Naive thymus-derived CD4-positive, alpha-beta T cell (primary cell): ENCODE measurements at regions not wholly inside any gene's neighbourhood (a gene's known extent, or its start where the extent isn't known, plus 50 kb on each side); places are given as distances from the start of the nearest gene placed in this dataset.
"Not testable (repeated sequence)": the region's sequence is repeated elsewhere in the genome, so short reads cannot be mapped to it uniquely, and the experiment has no call there.

Experiments used
- ATAC-seq: fragments of 150-1000 bp; cut with Tn5 transposase; 2 replicates; pipeline ENCODE4 v1.10.0; 2021; ENCODE audit warnings: mild to moderate bottlenecking, moderate library complexity
- CTCF ChIA-PET: fragments of 350-600 bp; sonication (Branson Sonifier 250); formaldehyde crosslinking; loops from one replicate; lab custom pipeline; 2021; ENCODE audit warnings: antibody characterized with exemption; lab: Charles Lee
- POLR2A ChIA-PET: fragments of 350-600 bp; sonication (Branson Sonifier 250); formaldehyde crosslinking; loops from one replicate; lab custom pipeline; 2021; ENCODE audit warnings: antibody characterized with exemption, inconsistent platforms; lab: Charles Lee
- DNase-seq, 9 donors: peaks; one replicate each; pipeline versions ENCODE4 v3.0.0 to v3.0.0-alpha.2; 2020 to 2022; ENCODE audit warnings: mixed read lengths in 1 of 9
- H3K27ac ChIP-seq: one replicate; pipeline ENCODE4 v1.7.0; 2013; ENCODE audit warnings: mild to moderate bottlenecking, low read depth, low read length, moderate library complexity
- H3K27me3 ChIP-seq, 2 donors: one replicate each; pipeline ENCODE4 v1.7.0; 2013; ENCODE audit warnings: low read length in 2 of 2, mild to moderate bottlenecking in 2 of 2, moderate library complexity in 2 of 2; ENCODE audit not compliant: control insufficient read depth in 2 of 2, insufficient read depth in 2 of 2
- H3K36me3 ChIP-seq, 3 experiments: 1 replicate in 2 of 3; 2 replicates in 1 of 3; pipeline ENCODE4 v1.7.0; 2013; ENCODE audit warnings: low read length in 3 of 3, mild to moderate bottlenecking in 3 of 3, moderate library complexity in 1 of 3; ENCODE audit not compliant: insufficient read depth in 3 of 3, control insufficient read depth in 2 of 3
- H3K4me1 ChIP-seq, 2 donors: one replicate each; pipeline ENCODE4 v1.7.0; 2013; ENCODE audit warnings: low read length in 2 of 2, mild to moderate bottlenecking in 2 of 2, moderate library complexity in 1 of 2; ENCODE audit not compliant: control insufficient read depth in 2 of 2, insufficient read depth in 2 of 2
- H3K4me3 ChIP-seq: 2 replicates; pipeline ENCODE4 v1.7.0; 2013; ENCODE audit warnings: mild to moderate bottlenecking, low read length
- H3K9me3 ChIP-seq, 3 experiments: 1 replicate in 2 of 3; 2 replicates in 1 of 3; pipeline ENCODE4 v1.7.0; 2013; ENCODE audit warnings: low read length in 3 of 3; ENCODE audit not compliant: control insufficient read depth in 2 of 3
- H3K27ac Mint-ChIP-seq, 9 donors: one replicate each; pipeline ENCODE4 v1.8.0; 2020 to 2022; ENCODE audit warnings: mixed read lengths in 9 of 9, mild to moderate bottlenecking in 8 of 9, moderate library complexity in 5 of 9, inconsistent platforms in 2 of 9
- H3K27me3 Mint-ChIP-seq, 5 donors: one replicate each; pipeline ENCODE4 v1.8.0; 2021 to 2022; ENCODE audit warnings: mixed read lengths in 5 of 5, mild to moderate bottlenecking in 1 of 5
- H3K36me3 Mint-ChIP-seq, 5 donors: one replicate each; pipeline ENCODE4 v1.8.0; 2020 to 2022; ENCODE audit warnings: mixed read lengths in 5 of 5, mild to moderate bottlenecking in 3 of 5, inconsistent platforms in 1 of 5
- H3K4me1 Mint-ChIP-seq, 7 donors: one replicate each; pipeline ENCODE4 v1.8.0; 2020 to 2022; ENCODE audit warnings: mixed read lengths in 7 of 7, mild to moderate bottlenecking in 3 of 7, inconsistent platforms in 1 of 7
- H3K4me3 Mint-ChIP-seq, 10 donors: one replicate each; pipeline ENCODE4 v1.8.0; 2020 to 2022; ENCODE audit warnings: mild to moderate bottlenecking in 10 of 10, mixed read lengths in 10 of 10, moderate library complexity in 6 of 10, inconsistent platforms in 2 of 10
- H3K9me3 Mint-ChIP-seq, 11 donors: one replicate each; pipeline ENCODE4 v1.8.0; 2020 to 2022; ENCODE audit warnings: mixed read lengths in 11 of 11, mild to moderate bottlenecking in 4 of 11, inconsistent platforms in 1 of 11, moderate library complexity in 1 of 11
- intact Hi-C, 2 donors: fragments of 100-400 bp; cut with micrococcal nuclease; formaldehyde crosslinking; loops; one replicate each; pipeline ENCODE4 v1.15.1; 2023

- Mint-ChIP-seq H3K36me3 (no peaks in the 10 kb centered on the region), H3K4me3 (peak overlapping the region; percentile 69 to 89 (median 84)), H3K4me1 (peaks cover 12 to 42% (median 22%) of the 10 kb centered on the region in 7 donors), H3K27me3 (peaks cover 9 to 16% (median 12%) of the 10 kb centered on the region in 5 donors), H3K27ac (no peak overlapping the region), H3K9me3 (peaks cover 0 to 3% (median 0%) of the 10 kb centered on the region in 11 donors)
- Histone ChIP-seq H3K4me1 (peaks cover 14 to 23% of the 10 kb centered on the region in 2 donors), H3K27me3 (no peaks in the 10 kb centered on the region), H3K36me3 (no peaks in the 10 kb centered on the region), H3K9me3 (no peaks in the 10 kb centered on the region), H3K4me3 (peak overlapping the region; percentile 45), H3K27ac (no peak overlapping the region)
- DNase-seq (peak in 2 of 9 donors; percentile 7 to 42), ATAC-seq (no peak)
- POLR2A ChIA-PET, result interaction anchor here (0.5 to 1.1 kb wide), 2 partner anchors 640 to 658 kb away, joined by 3 to 4 read pairs; no protein-coding TSS in a partner anchor
- intact Hi-C loops, result no loop called here
- CTCF ChIA-PET, result no interaction called here
These were observed 120.8 kb downstream of the OR2B2 start for GRCh38 chr6:27791182-27791943.

DNA sequence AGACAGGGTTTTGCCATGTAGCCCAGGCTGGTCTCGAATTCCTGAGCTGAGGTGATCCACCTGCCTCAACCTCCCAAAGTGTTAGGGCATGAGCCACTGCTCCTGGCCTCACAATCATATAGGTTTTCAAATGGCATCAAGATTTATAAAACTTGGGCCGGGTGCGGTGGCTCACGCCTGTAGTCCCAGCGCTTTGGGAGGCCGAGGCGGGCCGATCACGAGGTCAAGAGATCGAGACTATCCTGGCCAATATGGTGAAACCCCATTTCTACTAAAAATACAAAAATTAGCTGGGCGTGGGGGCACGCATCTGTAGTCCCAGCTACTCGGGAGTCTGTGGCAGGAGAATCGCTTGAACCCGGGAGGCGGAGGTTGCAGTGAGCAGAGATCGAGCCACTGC is 123.8 kb downstream of the OR2B2 start:
- ATAC-seq, H3K27ac Mint-ChIP-seq, DNase-seq, H3K4me3 ChIP-seq, H3K36me3 ChIP-seq, H3K9me3 ChIP-seq, H3K36me3 Mint-ChIP-seq, H3K9me3 Mint-ChIP-seq, H3K4me3 Mint-ChIP-seq, intact Hi-C loops, H3K27me3 ChIP-seq, H3K27ac ChIP-seq: not testable (repeated sequence)
- H3K27me3 Mint-ChIP-seq, result peaks cover 20 to 33% (median 31%) of the 10 kb centered on the region in 5 donors
- POLR2A ChIA-PET, result interaction anchor here (1.0 to 1.7 kb wide), 4 partner anchors 19 to 50 kb away, joined by 3 to 4 read pairs (median 3); a partner anchor contains a TSS
- H3K4me1 Mint-ChIP-seq, result peaks cover 12 to 23% (median 21%) of the 10 kb centered on the region in 7 donors
- CTCF ChIA-PET, result interaction anchor here (0.6 to 2.4 kb wide), 5 partner anchors 9 to 107 kb away, joined by 3 to 7 read pairs (median 3); no protein-coding TSS in a partner anchor
- peaks cover 14 to 18% of the 10 kb centered on the region in 2 donors for H3K4me1 ChIP-seq

GRCh38 chr6:27786048-27786447 is 126.1 kb downstream of the OR2B2 start:
- POLR2A ChIA-PET, result no interaction called here
- no peak overlapping the region for H3K27ac ChIP-seq
- no peak overlapping the region for H3K27ac Mint-ChIP-seq
- CTCF ChIA-PET, result interaction anchor here (1.6 kb wide), 1 partner anchor 109 kb away, joined by 4 read pairs; no protein-coding TSS in a partner anchor
- no peaks in the 10 kb centered on the region for H3K36me3 ChIP-seq
- H3K4me1 ChIP-seq, result peaks cover 0 to under 1% of the 10 kb centered on the region in 2 donors
- H3K36me3 Mint-ChIP-seq, result no peaks in the 10 kb centered on the region
- H3K27me3 ChIP-seq, result no peaks in the 10 kb centered on the region
- H3K9me3 Mint-ChIP-seq, result no peaks in the 10 kb centered on the region
- ATAC-seq (no peak), DNase-seq (no peak)
- H3K4me3 ChIP-seq, result no peak overlapping the region
- intact Hi-C loops, result no loop called here
- H3K4me3 Mint-ChIP-seq, result no peak overlapping the region
- peaks cover 11 to 31% (median 20%) of the 10 kb centered on the region in 5 donors for H3K27me3 Mint-ChIP-seq
- H3K4me1 Mint-ChIP-seq, result peaks cover 0 to 3% (median 0%) of the 10 kb centered on the region in 7 donors
- H3K9me3 ChIP-seq, result no peaks in the 10 kb centered on the region

GRCh38 chr6:27785294-27785693 is 126.9 kb downstream of the OR2B2 start:
- POLR2A ChIA-PET, result interaction anchor here (0.7 to 1.1 kb wide), 2 partner anchors 10 to 170 kb away, joined by 3 read pairs; no protein-coding TSS in a partner anchor

GRCh38 chr6:27782748-27783147 is 129.4 kb downstream of the OR2B2 start:
- Mint-ChIP-seq H3K27ac (no peak overlapping the region), H3K36me3 (no peaks in the 10 kb centered on the region), H3K4me1 (peaks cover 0 to 3% (median 0%) of the 10 kb centered on the region in 7 donors), H3K4me3 (no peak overlapping the region), H3K27me3 (peaks cover 11 to 43% (median 20%) of the 10 kb centered on the region in 5 donors), H3K9me3 (no peaks in the 10 kb centered on the region)
- H3K4me3 ChIP-seq, result no peak overlapping the region
- H3K36me3 ChIP-seq, result no peaks in the 10 kb centered on the region
- DNase-seq (no peak), ATAC-seq (no peak)
- ChIA-PET POLR2A (no interaction called here), CTCF (no interaction called here)
- H3K27ac ChIP-seq, result no peak overlapping the region
- no peaks in the 10 kb centered on the region for H3K9me3 ChIP-seq
- intact Hi-C loops, result no loop called here
- no peaks in the 10 kb centered on the region for H3K27me3 ChIP-seq
- no peaks in the 10 kb centered on the region for H3K4me1 ChIP-seq

More at GRCh38 chr6:27785294-27785693, 126.9 kb downstream of the OR2B2 start:
- Histone ChIP-seq H3K27me3 (no peaks in the 10 kb centered on the region), H3K4me3 (no peak overlapping the region), H3K36me3 (no peaks in the 10 kb centered on the region), H3K4me1 (no peaks in the 10 kb centered on the region), H3K9me3 (no peaks in the 10 kb centered on the region), H3K27ac (no peak overlapping the region)
- H3K27me3 Mint-ChIP-seq, result peaks cover 11 to 37% (median 20%) of the 10 kb centered on the region in 5 donors
- H3K4me3 Mint-ChIP-seq, result no peak overlapping the region
- intact Hi-C loops, result no loop called here
- ATAC-seq (no peak), DNase-seq (no peak)
- no peaks in the 10 kb centered on the region for H3K9me3 Mint-ChIP-seq
- no peaks in the 10 kb centered on the region for H3K36me3 Mint-ChIP-seq
- H3K27ac Mint-ChIP-seq, result no peak overlapping the region
- CTCF ChIA-PET, result interaction anchor here (0.6 to 2.0 kb wide), 3 partner anchors 11 to 621 kb away, joined by 3 to 10 read pairs (median 4); no protein-coding TSS in a partner anchor
- H3K4me1 Mint-ChIP-seq, result peaks cover 0 to 3% (median 0%) of the 10 kb centered on the region in 7 donors

DNA sequence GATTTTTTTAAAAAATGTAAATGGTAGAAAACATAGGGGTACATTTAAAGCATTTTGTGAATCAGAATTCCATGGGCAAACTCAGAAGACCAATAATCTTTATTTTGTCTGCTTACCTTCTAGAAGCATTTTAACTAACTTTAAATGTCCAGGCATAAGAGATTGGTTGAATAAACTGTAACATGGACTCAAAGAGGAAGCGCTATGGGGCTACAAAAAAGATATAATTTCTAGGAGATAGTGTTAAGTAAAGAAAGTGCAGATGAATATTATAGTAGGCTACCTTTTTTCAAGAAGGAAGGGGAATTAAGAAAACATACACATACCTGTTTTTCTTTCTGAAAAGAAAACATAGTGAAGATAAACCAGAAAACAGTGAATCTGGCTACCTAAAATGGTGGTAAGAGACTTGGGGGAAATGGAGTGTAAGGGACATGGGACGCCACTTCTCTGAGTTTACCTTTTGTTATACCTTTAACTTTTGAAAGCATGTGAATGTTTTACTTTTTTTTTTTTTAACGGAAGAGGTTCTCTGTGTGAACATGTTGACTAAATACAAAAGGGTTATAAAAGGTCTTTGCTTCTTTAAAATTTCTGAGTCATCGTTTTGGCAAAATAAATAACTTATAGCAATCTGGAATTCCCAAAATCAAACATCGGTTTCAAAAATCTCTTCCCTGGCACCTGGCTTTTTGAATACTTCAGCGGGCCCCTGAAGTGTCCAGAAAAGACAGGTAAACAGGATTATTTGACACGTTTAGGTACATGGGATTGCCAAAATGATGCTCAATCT is 133.4 kb downstream of the OR2B2 start:
- no peaks in the 10 kb centered on the region for H3K4me1 ChIP-seq
- ATAC-seq, result no peak
- no peaks in the 10 kb centered on the region for H3K9me3 ChIP-seq
- intact Hi-C loops, result no loop called here
- H3K27ac Mint-ChIP-seq, result no peak overlapping the region
- H3K4me3 Mint-ChIP-seq, result no peak overlapping the region
- no peak for DNase-seq
- no peaks in the 10 kb centered on the region for H3K9me3 Mint-ChIP-seq
- CTCF ChIA-PET, result interaction anchor here (0.8 kb wide), 1 partner anchor 10 kb away, joined by 5 read pairs; no protein-coding TSS in a partner anchor
- H3K36me3 ChIP-seq, result no peaks in the 10 kb centered on the region
- H3K4me1 Mint-ChIP-seq, result peaks cover 0 to 4% (median 0%) of the 10 kb centered on the region in 7 donors
- POLR2A ChIA-PET, result interaction anchor here (0.6 to 1.4 kb wide), 2 partner anchors 19 to 1030 kb away, joined by 3 read pairs; no protein-coding TSS in a partner anchor
- no peaks in the 10 kb centered on the region for H3K27me3 ChIP-seq
- H3K27ac ChIP-seq, result no peak overlapping the region
- peaks cover 8 to 48% (median 11%) of the 10 kb centered on the region in 5 donors for H3K27me3 Mint-ChIP-seq
- no peaks in the 10 kb centered on the region for H3K36me3 Mint-ChIP-seq
- no peak overlapping the region for H3K4me3 ChIP-seq
